ENCODE measurements at regions not wholly inside any gene's neighbourhood (a gene's known extent, or its start where the extent isn't known, plus 50 kb on each side); places are given as distances from the start of the nearest gene placed in this dataset.

- TF ChIP-seq, protein P1, sequence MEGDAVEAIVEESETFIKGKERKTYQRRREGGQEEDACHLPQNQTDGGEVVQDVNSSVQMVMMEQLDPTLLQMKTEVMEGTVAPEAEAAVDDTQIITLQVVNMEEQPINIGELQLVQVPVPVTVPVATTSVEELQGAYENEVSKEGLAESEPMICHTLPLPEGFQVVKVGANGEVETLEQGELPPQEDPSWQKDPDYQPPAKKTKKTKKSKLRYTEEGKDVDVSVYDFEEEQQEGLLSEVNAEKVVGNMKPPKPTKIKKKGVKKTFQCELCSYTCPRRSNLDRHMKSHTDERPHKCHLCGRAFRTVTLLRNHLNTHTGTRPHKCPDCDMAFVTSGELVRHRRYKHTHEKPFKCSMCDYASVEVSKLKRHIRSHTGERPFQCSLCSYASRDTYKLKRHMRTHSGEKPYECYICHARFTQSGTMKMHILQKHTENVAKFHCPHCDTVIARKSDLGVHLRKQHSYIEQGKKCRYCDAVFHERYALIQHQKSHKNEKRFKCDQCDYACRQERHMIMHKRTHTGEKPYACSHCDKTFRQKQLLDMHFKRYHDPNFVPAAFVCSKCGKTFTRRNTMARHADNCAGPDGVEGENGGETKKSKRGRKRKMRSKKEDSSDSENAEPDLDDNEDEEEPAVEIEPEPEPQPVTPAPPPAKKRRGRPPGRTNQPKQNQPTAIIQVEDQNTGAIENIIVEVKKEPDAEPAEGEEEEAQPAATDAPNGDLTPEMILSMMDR (conservative IDR thresholded peaks at IDR 0.05): no peak
- no peak for TF ChIP-seq EZH2 (IDR thresholded peaks at IDR 0.05; ENCODE audit: low read depth)
These were observed 375.5 kb downstream of the PTH2R start for GRCh38 chr2:208782097-208782496.
